HK-2 (cell line): ENCODE measurements at regions not wholly inside any gene's neighbourhood (a gene's known extent, or its start where the extent isn't known, plus 50 kb on each side); places are given as distances from the start of the nearest gene placed in this dataset.

ENCODE experiments used
- DNase-seq: peaks from one replicate; pipeline ENCODE4 v3.0.0-alpha.2; 2018; ENCODE audit not compliant: unreplicated experiment

DNA sequence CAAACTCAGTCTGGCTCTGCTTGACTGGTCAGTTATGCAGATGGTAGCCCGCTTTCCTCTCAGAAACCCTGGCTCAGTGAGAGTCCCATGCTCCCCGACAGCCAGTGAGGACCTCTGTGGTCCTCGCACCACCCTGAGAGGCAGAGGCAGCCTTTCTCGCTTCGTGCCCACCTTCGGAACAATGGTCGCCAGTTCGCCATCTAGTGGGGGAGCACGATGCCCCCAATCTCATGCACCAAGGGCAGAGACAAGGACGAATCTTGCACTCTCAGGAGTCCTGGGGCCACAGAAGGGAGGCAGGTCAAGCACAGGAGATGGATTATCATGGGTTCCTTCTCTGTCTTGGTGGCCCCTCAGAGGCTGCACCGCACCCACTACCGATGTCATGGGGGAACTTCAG, 75.2 kb downstream of the RHCG start:
- DNase-seq = no peak

DNA sequence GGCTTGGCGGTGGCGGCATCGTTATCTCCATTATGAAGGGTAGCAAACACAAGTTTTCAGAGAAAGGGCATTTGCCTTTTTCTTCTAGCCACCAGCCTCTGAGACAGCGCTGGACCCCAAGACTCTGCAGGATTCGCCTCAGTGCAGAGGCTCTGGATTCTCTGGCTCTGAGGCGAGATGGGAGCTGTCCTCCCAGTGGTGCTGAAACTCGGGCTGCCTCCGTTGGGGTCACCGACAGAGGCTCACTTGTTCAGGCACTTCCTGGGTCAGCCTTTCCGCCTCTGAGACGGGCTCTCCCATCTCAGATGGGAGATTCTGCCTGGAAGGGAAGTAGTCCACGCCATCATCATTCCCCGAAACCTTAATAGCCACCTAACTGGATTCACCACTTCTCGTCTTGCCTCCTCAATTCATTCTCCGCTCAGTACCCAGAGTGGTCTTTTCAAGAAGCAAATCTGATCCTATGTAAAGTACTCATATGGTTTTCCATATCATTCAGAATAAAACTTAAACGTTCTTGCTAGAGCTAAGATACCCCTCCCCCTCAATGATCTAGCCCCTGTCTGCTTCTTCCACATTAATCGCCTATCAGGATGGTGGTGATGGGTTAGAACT, 76.9 kb downstream of the RHCG start:
- peak; percentile 44 for DNase-seq

DNA sequence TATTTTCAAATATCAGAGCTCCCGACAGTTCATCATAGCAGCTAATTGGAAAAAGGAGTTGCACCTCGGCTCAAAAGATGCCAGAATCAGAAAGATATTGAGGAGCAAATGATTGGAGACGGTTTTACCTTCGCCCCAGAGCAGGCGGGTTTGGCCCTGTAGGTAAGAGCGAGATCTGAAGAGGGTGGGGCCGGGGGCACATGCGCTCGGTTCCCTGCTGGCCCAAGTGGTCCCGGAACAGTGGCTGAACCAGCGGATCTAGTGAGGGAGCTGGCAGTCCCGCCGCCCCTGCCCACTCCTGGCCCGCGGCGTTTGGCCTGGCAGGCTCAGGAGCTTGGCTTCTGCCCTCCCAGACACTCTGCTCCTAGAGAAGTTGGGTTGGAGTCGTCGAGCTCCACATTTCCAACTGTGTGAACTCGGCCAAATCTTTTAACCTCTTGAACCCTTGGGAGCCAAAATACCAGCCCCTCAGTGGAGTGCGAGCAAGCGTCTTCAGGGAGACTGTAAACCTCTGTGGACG, 79.1 kb downstream of the RHCG start:
- no peak for DNase-seq

DNA sequence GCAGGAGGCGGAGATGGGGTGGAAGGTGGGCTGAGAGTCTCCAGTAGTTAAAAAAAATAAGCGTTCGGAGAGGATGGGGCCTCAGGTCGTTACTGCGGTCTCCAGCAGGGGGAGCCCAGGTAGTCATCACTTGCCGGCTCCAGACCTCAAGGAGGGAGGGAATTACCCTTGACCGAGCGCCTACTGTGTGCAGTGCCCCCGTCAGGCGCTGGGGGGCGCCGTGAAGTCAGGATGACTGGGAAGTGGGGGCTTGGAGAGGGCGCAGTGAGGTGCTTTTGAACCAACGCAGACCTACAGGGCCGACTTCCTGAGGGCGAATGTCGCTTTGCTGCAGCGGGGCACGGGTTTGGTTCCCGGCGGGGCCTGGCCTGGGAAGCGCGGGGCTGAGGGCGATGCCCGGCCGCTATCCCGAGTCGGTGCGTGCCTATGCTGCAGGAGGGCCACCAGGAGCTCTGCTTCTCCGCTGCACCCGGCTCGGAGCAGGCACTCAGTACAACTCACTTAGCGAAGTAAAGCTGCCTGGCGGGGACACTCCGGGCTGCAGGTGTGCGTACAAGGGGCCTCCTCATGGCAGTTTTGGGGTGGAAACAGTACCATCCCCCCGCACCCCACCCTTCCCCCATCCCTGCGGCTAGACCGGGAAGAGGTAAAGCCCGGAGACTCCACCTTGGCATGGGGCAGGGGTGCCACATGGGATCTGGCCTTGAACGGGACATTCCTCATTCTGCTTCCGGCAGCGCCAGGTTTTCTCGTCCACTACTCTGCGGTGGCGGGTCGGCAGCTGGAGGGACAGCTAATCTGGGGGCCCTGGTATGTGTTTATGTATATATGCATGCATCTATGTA, 79.8 kb downstream of the RHCG start:
- peak; percentile 73 for DNase-seq

DNA sequence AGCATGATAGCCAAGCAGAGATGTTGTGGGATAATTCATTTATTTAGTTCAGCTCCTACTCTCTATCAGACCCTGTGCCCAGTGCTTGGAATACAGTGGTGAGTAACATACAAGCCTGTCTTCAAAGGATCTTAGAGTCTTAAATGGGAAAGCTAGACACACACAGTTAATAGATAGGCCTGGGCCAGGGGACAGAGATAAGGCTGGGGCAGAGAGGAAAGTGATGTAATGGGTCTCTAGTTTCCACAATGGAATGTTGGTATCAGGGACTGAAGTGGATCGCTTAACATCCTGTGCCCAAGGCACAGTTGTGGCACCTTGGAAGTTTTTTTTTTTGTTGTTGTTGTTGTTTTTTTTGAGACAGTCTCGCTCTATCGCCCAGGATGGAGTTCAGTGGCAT, 79.9 kb upstream of the POLG start:
- no peak for DNase-seq

DNA sequence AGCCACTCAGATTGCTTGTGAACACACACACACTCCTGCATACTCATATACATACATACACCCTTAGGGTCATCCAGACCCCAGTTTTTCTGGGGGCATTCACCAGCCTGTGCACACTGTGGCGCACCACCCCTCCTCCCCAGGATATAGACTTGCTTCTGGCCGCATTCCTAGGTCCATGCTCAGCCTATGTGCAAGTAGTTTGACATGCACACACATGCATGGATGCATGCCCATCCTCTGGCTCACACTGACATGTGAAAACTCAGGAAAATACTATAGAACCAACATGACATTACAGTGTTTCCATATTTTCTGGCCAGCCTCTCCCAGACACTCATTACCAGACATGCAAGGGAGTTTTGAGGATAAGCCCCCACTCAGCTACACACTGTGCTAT, 79.3 kb upstream of the POLG start:
- DNase-seq = no peak

DNA sequence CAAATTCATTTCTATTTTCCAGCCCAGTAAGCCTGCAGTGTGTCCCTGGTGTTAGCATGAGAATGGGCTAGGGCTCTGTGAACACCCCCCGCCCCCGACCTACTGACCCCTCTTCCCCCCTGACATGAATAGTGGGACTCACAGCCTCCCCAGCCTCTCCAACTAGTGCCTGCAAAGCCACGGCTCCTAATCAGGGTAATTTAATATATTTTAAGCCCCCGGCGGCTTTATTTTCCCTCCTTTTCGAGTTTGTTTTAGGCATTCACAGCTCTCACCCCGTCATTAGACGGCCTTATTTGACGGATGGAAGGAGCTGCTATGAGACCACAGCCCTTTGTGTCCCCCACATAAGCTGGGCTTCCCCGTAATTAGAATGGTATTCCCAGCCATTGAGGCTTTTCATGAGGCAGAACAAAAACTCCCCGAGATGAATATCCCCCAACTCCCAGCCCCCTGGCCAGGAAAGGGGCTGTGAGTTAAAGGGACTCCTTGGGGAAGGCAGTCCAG, 78.3 kb upstream of the POLG start:
- no peak for DNase-seq

DNA sequence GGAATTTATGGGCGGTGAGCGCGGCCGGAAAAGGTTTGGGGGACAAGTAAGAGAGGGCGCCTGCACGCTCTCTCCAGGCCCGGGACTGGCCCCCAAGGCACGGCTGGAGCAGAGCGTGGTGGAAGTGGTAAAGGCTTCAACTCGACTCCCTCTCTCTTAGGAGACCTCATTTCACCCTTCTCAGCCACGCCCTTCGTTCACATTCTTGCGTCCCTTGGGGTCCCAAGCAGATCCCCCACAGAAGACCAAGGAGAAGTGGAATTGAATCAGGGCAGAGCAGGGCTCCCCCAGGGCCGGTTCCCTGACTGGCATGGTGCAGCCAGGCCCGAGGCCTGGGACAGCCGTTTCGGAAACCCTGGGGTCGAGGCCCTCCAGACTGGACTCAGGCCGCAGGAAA, 75.4 kb upstream of the POLG start:
- DNase-seq = no peak

DNA sequence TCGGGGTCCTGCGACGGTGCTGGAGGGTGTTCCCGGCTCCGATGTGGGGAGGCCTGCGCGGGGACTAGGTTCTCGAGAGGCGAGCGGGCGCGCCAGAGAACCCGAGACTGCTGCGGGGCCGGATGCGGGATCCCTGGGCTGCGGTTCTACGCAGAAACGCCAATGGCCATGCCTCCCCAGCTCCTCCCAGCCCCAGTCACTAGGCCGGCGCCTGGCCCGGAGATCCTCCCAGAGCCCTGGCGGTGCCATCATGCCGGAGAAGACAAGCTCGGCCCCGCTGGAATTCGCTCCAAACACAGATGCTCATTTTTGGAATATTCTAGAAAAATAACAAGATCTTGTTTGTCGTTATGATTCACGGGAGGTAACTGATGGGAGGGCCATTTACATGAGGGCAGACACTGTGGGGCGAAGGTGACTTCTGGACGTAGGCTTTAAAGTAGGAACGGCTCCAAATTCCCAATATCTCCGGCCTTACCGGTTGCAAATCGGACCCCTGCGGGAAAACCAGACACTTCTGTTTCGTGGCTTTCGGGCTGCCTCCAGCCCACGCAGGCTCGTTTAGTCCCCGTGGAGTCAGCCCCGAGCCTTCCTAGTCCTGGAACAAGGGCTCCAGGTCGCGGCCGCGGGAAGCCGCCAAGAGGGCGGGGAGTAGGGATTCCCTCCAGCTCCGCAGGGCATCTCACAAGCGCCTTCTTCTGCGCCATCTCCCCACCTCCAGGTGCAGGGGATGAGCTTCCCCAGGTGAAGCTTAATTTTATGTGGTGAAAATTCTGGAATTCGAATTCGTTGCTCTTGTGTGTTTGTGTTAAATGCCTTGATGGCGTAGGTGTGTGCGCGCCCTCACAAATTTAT, 74.8 kb upstream of the POLG start:
- no peak for DNase-seq

DNA sequence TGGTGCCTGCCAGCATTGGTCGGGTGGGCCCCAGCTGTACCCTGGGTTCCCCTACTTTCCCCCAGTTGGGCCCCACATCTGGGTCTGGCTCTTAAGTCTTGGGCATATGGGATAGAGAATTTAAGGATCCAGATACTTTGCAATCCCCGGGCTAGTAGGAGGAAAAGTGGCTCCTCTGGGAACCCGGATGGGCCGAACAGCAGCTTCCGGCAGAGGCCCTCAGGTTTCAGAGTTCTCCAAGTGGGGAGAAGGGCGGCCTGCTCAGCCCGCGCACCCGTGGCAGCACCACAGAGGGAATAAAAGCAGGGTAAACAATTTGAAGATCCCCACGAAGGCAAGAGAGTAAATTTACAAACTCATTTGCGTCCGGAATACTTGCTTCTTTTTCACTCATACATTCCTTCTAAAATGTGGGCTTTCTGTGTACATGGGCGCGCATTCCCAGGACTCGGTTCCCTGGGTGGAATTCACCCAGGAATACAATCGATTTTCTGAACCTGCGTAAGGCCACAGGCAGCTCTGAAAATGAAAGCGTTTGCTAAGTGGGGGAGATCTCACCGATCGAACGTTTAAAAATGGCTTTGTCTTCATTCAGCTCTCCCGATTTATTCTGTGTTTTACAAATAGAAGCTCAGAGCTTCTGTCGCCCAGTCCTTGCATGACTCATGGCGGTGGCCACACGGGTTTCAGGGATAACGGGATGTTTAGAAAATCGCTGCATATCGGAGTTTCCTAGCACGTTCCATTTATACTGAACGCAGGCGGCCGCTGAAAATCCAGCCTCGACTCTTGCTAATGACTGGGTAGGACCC, 74.0 kb upstream of the POLG start:
- no peak for DNase-seq

DNA sequence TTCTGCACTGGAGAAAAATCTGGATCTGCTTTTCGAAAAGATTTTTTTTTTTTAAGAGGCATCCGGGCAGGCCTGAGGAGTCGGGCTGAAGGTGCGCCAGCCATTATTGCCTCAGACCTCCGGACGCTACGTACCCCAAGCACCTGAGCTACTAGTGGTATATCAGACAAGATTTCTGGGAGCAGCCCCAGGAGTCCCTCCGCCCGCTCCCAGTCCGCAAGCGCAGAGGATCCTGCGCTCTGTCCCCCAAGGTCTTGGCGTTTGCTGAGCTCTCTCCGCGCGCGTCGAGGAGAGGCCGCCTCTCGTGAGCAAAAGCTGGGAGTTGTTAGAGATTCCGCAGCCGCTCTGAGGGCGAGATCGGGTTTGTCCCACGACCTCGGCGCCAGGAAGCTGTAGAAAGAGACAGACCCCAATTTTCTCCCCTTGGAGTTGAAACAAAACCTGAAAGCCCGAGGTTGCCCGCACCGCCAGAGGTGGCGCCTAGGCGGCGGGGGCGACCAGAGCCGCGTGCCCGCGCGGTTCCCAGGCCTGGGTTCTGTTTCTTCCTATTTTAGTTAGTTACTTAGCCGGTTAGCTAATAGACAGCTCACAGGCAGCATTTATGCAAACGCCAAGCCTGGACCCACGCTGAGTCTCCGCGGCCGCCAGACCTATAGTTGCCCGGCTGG, 72.5 kb upstream of the POLG start:
- no peak for DNase-seq

DNA sequence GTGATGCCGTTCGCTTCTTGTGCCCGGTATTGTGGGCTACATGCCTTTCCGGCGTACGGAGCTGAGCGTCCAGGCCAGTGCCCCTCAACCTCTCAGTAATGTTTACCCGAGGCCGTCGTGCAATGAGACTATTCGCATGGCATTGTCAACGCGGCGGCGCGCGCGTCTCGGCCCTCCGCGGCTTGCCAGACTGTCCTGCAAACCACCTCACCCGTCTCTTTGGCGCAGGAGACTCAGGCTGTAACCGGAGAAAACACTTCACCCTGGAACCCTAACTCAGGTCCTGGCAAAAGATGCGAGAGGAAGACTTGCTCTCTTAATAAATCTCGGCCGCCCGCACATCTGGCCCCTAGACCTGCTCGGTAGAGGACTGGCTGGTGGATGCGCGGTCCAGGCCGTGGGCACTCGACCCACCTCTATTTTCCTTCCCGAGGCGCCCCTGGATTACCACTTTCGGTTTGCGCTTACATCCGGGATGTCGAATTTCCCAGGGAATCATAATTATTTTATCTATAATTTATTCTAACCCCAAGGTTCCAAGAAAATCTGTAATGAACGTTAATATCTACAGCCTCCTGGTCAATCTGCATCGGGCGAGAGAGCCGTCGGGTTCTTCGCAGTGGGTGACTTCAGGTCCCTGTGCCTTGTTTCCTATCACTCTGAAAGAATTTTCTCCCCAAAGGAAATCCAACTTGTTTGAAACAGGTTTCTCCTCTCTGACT, 71.8 kb upstream of the POLG start:
- no peak for DNase-seq

DNA sequence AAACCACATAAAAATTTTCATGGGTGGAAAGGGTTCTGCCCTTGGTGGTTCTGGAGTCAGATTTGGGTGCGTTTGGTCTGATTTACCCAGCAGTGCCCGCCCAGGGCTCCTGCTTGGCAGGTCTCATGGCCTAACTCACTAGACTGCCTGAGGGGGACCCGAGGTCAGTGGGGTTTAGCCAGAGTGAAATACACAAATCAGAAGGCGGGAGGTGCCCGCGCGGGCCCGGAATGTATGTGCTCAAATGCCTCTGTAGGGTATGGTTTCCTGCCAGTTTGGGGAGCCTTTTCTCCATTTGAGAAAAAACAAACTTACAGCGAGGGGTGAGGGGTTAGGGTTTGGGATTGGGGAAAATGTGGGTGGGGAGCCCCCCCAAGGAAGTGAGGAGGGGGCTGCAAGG, 70.9 kb upstream of the POLG start:
- DNase-seq = no peak

DNA sequence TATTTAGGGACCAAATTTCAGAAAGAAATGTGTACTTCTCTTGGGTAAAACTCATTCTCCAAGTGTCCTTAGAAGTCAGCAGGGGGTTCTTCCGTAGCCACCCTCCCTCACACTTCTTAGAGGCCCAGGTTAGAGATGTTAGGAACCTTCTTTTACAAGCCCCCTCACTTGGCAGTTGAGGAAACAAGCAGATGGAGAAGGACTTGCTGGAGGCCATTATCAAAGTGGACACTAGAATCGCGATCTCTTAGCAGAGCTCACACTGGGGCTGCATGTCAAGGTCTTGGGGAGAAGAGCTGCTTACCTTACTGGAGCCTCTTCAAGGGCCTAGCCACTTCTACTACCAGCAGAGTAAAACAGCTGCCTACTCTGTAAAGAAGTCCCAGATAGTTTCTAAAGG, 69.4 kb upstream of the POLG start:
- DNase-seq = no peak

DNA sequence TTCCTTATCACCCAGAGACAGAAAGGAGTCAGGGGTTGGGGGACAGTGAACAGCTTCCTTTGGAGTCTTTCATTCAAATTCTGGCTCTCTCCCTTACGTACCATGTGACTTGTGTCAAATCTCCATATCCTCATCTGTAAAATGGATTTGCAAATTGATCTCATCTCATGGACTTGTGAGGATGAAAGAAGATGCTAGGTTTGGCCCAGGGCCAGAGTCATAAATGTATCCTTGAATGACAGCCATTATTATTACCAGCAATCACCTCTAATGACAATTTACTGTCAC, 67.8 kb upstream of the POLG start:
- no peak for DNase-seq

DNA sequence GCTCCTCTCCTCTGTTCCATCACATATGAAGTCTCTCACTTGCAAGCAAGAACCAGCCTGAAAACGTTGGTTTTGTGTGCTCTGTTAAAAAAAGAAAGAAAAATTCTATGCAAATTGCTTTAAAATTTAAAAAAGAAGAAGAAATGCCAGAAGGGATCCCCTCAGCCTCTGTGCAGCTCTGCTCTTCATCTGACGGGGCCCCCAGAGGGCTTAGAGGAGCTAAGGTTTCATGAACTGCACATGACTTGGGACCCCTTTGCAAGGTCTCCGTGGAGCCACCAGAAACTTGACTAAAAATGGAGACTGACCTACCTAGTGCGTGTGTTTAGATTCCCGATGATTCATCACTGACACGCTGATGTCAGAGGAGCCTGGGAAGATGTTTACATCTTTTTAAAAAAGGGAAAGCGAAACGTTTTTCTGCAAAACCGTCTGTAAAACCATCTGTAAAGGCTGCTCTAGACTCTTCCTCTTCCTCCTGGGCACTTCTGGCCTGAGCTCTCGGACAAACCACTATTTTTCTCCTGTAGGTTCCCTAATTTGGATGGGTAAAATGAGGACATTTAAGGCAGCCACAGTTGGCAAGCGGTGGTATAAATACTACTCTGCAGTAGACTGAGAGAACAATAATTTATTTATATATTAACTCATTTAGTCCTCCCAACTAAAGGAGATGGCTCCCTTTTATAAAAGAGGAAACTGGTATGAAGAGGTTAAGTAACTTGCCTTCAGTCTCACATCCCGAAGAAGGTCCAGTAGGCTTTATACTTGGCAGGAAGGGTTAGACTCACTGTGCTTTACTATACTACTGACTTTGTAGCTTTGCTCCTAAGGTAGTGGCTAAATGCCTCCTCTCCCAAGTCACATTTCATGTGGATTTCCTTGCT, 67.2 kb upstream of the POLG start:
- DNase-seq = no peak

DNA sequence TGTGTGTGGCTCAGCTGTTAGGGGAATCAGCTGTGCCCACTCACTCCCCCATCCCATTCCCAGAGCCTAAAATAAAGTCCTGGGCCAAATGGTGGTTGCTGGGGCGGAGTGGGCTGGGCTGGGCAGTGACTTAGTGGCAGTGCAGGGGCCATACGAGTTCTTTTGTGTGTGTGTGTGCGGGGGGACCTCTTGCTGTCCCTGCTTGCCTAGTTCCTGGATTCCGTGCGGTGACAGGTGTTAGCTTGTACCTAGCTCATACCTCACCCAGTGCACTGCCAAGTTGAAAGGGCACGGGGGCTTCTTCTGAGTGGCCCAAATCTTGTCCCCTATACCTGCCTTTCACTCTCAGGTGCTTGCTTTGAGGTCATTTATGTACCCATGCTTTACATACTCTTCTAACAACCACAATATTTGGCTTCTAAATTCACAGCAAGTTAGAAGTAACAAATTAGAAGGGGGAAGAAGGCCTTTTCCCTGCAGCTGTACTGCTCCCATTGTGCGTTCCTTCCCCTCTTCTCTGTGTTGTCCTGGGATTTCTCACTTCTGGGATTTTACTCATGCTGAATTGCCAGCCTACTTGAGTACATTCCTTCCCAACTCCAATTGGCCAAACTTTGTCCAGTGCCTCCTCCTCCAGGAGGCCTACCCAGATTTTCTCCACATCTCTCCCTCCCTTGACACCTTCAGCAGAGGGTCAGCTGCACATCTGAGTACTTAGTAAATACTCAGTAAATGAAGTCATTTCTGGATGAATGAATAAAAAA, 66.3 kb upstream of the POLG start:
- no peak for DNase-seq

DNA sequence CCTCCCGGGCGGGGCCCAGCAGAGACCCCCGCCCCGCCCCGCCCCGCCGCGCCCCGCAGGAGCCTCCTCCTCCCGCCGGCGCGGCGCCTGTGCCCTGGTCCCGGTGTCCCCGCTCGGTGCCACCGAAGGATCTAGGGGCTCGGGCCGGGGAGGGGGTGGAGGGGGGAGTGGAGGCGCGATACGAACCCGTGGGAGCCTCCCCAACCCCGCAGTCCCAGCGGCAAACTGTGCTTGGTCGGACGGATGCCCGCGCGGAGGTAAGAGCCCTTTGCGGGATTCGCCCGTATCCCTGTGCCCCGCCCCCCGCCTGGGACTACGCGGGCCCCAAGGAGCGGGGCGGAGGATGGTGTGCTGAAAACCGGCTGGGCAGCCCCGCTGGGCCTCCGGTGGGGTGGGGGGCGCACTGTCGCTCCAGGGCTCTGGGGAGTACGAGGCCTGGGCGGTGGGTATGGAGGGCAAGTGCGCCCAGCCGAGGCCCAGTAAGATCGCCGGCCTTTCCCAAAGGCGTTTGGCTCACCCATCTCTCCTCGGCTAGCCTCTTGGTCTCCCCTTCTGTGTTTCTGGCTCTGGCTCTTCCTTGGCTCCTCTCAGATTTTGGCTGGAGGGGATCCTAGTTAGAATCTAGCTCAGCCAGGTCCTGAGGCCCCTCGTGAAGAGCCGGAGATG, 65.6 kb upstream of the POLG start:
- DNase-seq = no peak
